Right lobe of liver (tissue), 6 donors: ENCODE measurements at regions not wholly inside any gene's neighbourhood (a gene's known extent, or its start where the extent isn't known, plus 50 kb on each side); places are given as distances from the start of the nearest gene placed in this dataset.

Experiments used
- ATAC-seq, 4 donors: fragments of 200-7000 bp; cut with Tn5 transposase; one replicate each; pipeline ENCODE4 v1.9.1; 2020; ENCODE audit warnings: mild to moderate bottlenecking in 4 of 4, moderate library complexity in 4 of 4
- DNase-seq, 3 donors: peaks; one replicate each; pipeline ENCODE4 v3.0.0-alpha.2; 2020
- H3K27ac ChIP-seq, 3 donors: fragments of 200-600 bp; one replicate each; pipeline ENCODE4 v1.8.0; 2022
- H3K27me3 ChIP-seq, 2 donors: fragments of 200-600 bp; one replicate each; pipeline ENCODE4 v1.8.0; 2022
- H3K36me3 ChIP-seq, 4 donors: fragments of 200-600 bp; sonication (generic) in 1 of 4; one replicate each; pipeline versions ENCODE4 v1.5.1 to v1.8.0; 2017 to 2022; ENCODE audit warnings: control low read depth in 1 of 4
- H3K4me1 ChIP-seq, 4 donors: fragments of 200-600 bp; sonication (generic) in 1 of 4; one replicate each; pipeline versions ENCODE4 v1.5.1 to v1.8.0; 2017 to 2022; ENCODE audit warnings: control low read depth in 1 of 4
- H3K4me3 ChIP-seq, 3 donors: fragments of 200-600 bp; one replicate each; pipeline ENCODE4 v1.8.0; 2022
- H3K9me3 ChIP-seq, 4 donors: fragments of 200-600 bp; sonication (generic) in 1 of 4; one replicate each; pipeline versions ENCODE4 v1.5.1 to v1.8.0; 2017 to 2022; ENCODE audit warnings: control low read depth in 1 of 4
- POLR2A ChIP-seq: fragments of 450-650 bp; IDR thresholded peaks from one replicate; pipeline ENCODE4 v1.6.1; 2017; ENCODE audit warnings: antibody characterized with exemption, mild to moderate bottlenecking
- WGBS: methylation state at CpG from one replicate; pipeline ENCODE4 v1.1.6; 2018; ENCODE audit warnings: low coverage, low lambda C conversion rate; ENCODE audit not compliant: insufficient coverage; ENCODE audit errors: missing lambda C conversion rate; 5-methylcytosine and 5-hydroxymethylcytosine counted together
- intact Hi-C, 2 donors: fragments of 100-400 bp; cut with DNase I; formaldehyde crosslinking; loops; one replicate each; pipeline versions ENCODE4 v1.11.2 to v1.14.1; 2022
- TF ChIP-seq, protein P1 (sequence below), 4 donors: fragments of 200-600 bp in 3 of 4; fragments of 450-650 bp in 1 of 4; IDR thresholded peaks; one replicate each; pipeline versions ENCODE4 v1.5.1 to v1.8.0; 2016 to 2022; ENCODE audit warnings: antibody characterized with exemption in 4 of 4, mild to moderate bottlenecking in 2 of 4
- donor health status: DM: no; HTN: yes; CAD: no.
- donor health status: DM: no; HTN: no; CAD: no.
- donor health status: DM: no; HTN: no; CAD: no.
- donor health status: DM: no; HTN: yes; CAD: no.
- donor health status: DM: no; HTN: yes; CAD: no.

- no peak for TF ChIP-seq POLR2A
- TF ChIP-seq, protein P1, sequence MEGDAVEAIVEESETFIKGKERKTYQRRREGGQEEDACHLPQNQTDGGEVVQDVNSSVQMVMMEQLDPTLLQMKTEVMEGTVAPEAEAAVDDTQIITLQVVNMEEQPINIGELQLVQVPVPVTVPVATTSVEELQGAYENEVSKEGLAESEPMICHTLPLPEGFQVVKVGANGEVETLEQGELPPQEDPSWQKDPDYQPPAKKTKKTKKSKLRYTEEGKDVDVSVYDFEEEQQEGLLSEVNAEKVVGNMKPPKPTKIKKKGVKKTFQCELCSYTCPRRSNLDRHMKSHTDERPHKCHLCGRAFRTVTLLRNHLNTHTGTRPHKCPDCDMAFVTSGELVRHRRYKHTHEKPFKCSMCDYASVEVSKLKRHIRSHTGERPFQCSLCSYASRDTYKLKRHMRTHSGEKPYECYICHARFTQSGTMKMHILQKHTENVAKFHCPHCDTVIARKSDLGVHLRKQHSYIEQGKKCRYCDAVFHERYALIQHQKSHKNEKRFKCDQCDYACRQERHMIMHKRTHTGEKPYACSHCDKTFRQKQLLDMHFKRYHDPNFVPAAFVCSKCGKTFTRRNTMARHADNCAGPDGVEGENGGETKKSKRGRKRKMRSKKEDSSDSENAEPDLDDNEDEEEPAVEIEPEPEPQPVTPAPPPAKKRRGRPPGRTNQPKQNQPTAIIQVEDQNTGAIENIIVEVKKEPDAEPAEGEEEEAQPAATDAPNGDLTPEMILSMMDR (IDR thresholded peaks at IDR 0.05) = no peak
- Histone ChIP-seq H3K4me3 (no peak overlapping the region), H3K4me1 (no peaks in the 10 kb centered on the region), H3K27ac (no peak overlapping the region), H3K27me3 (no peaks in the 10 kb centered on the region), H3K36me3 (no peaks in the 10 kb centered on the region), H3K9me3 (no peaks in the 10 kb centered on the region)
- intact Hi-C loops = no loop called here
- ATAC-seq (no peak), DNase-seq (no peak)
- 100% methylated on average over 3 of the region's 3 CpGs for WGBS
Observed at GRCh38 chr4:55756208-55756607, 63.4 kb upstream of the EXOC1L start.

DNA sequence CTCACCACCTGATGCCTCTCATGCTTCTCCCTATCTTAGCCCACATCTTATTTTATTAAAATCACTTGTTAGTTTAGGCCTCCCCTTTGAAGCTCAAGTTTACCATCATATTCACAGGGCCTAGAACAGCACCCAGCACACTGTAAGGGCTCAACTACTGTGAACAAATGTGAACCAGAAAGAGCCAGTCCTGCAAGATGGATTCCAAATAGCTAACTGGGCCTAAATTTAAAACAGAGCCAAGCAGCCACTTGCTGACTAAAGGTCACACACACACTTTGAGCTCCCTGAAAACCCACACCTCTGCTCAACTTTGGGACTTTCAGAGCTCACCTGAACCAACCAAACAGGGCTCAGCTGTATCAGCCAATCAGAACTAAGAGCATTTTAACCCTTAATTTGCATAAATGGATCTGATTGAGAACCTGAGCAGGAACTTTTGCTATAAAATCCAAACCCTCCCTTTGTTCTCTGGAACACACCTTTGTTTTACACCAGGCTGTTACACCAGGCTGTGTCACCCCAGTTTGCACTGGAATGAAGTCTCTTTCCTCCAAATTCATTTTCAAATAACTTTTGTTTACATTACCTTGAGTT, 62.1 kb upstream of the EXOC1L start:
- Histone ChIP-seq H3K9me3 (no peaks in the 10 kb centered on the region), H3K36me3 (no peaks in the 10 kb centered on the region), H3K27ac (no peak overlapping the region), H3K4me3 (no peak overlapping the region), H3K27me3 (no peaks in the 10 kb centered on the region), H3K4me1 (no peaks in the 10 kb centered on the region)
- ATAC-seq (no peak), DNase-seq (no peak)
- intact Hi-C loops = no loop called here
- TF ChIP-seq, protein P1 (IDR thresholded peaks at IDR 0.05) = no peak
- TF ChIP-seq POLR2A = no peak

DNA sequence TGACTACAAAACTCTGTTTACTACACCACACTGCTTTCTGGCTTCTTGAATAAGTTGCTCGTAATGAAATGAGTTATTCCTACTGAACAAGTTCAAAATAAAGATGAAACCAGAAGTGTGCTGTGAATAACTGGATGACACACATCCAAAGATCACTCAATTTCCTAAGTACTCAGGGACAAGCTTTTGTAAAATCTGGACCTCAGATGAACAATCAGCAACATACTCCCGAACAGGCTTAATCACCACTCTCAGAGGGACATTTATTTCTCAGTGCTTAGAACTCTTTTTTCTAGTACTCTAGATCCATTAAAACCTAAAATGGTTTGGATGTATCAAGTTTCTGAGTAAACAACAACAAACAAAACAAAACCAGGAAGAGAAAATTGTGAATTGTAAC, 61.5 kb upstream of the EXOC1L start:
- no peak overlapping the region for H3K27ac ChIP-seq
- ATAC-seq (no peak), DNase-seq (no peak)
- H3K27me3 ChIP-seq = no peaks in the 10 kb centered on the region
- no peaks in the 10 kb centered on the region for H3K9me3 ChIP-seq
- H3K4me1 ChIP-seq = no peaks in the 10 kb centered on the region
- intact Hi-C loops = no loop called here
- TF ChIP-seq, protein P1 (IDR thresholded peaks at IDR 0.05) = no peak
- TF ChIP-seq POLR2A = no peak
- H3K36me3 ChIP-seq = no peaks in the 10 kb centered on the region
- 58% methylated on average over 2 of the region's 2 CpGs for WGBS
- no peak overlapping the region for H3K4me3 ChIP-seq

GRCh38 chr4:55758570-55758969, 61.0 kb upstream of the EXOC1L start:
- WGBS = 71% methylated on average over 4 of the region's 4 CpGs

More at GRCh38 chr4:55758570-55758969, 61.0 kb upstream of the EXOC1L start:
- ATAC-seq (no peak), DNase-seq (no peak)
- intact Hi-C loops = no loop called here
- Histone ChIP-seq H3K27me3 (no peaks in the 10 kb centered on the region), H3K9me3 (no peaks in the 10 kb centered on the region), H3K4me3 (no peak overlapping the region), H3K27ac (no peak overlapping the region), H3K36me3 (no peaks in the 10 kb centered on the region), H3K4me1 (no peaks in the 10 kb centered on the region)
- TF ChIP-seq, protein P1 (IDR thresholded peaks at IDR 0.05) = no peak
